Fibroblast of skin of left biceps (primary cell): ENCODE measurements at regions not wholly inside any gene's neighbourhood (a gene's known extent, or its start where the extent isn't known, plus 50 kb on each side); places are given as distances from the start of the nearest gene placed in this dataset.
"Not testable (repeated sequence)": the region's sequence is repeated elsewhere in the genome, so short reads cannot be mapped to it uniquely, and the experiment has no call there.

Experiments
- DNase-seq, 2 experiments: peaks; one replicate each; pipeline ENCODE4 v3.0.0-alpha.2; 2013; ENCODE audit warnings: low read depth in 2 of 2

- no peak for DNase-seq
These were observed 115.2 kb upstream of the IFNE start for GRCh38 chr9:21597284-21597683.

GRCh38 chr9:21598749-21599148, 116.6 kb upstream of the IFNE start:
- no peak for DNase-seq

- DNase-seq: peak; percentile 87 to 89
These were observed 123.4 kb upstream of the IFNE start for GRCh38 chr9:21605489-21605931.

GRCh38 chr9:21607576-21607975, 125.5 kb upstream of the IFNE start:
- DNase-seq: no peak

GRCh38 chr9:21608200-21608599, 126.1 kb upstream of the IFNE start:
- no peak for DNase-seq

- DNase-seq: no peak
These were observed 127.4 kb upstream of the IFNE start for GRCh38 chr9:21609506-21609905.

GRCh38 chr9:21611891-21612290, 129.8 kb upstream of the IFNE start:
- no peak for DNase-seq

GRCh38 chr9:21615018-21615417, 132.9 kb upstream of the IFNE start:
- DNase-seq: no peak

- DNase-seq: no peak
These were observed 133.3 kb upstream of the IFNE start for GRCh38 chr9:21615446-21615845.

- DNase-seq: peak; percentile 79 to 80
These were observed 134.1 kb upstream of the IFNE start for GRCh38 chr9:21616082-21616778.

- DNase-seq: no peak
These were observed 142.8 kb upstream of the IFNE start for GRCh38 chr9:21624675-21625644.

- no peak for DNase-seq
These were observed 144.4 kb upstream of the IFNE start for GRCh38 chr9:21626493-21626892.

GRCh38 chr9:21628954-21629353, 146.8 kb upstream of the IFNE start:
- DNase-seq: not testable (repeated sequence)

GRCh38 chr9:21634951-21635350, 152.8 kb upstream of the IFNE start:
- no peak for DNase-seq

GRCh38 chr9:21638104-21638503, 156.0 kb upstream of the IFNE start:
- no peak for DNase-seq

- no peak for DNase-seq
These were observed 149.3 kb upstream of the MTAP start for GRCh38 chr9:21653091-21653490.

GRCh38 chr9:21653589-21653988, 148.8 kb upstream of the MTAP start:
- no peak for DNase-seq

- DNase-seq: peak; percentile 50 to 56
These were observed 145.4 kb upstream of the MTAP start for GRCh38 chr9:21656776-21657674.

- DNase-seq: no peak
These were observed 144.3 kb upstream of the MTAP start for GRCh38 chr9:21657966-21658667.

- DNase-seq: peak in 1 of 2 experiments; percentile 44
These were observed 141.5 kb upstream of the MTAP start for GRCh38 chr9:21660976-21661375.

- no peak for DNase-seq
These were observed 140.8 kb upstream of the MTAP start for GRCh38 chr9:21661626-21662025.
